Tibial nerve (tissue), 4 donors: ENCODE measurements at regions not wholly inside any gene's neighbourhood (a gene's known extent, or its start where the extent isn't known, plus 50 kb on each side); places are given as distances from the start of the nearest gene placed in this dataset.
"Not testable (repeated sequence)": the region's sequence is repeated elsewhere in the genome, so short reads cannot be mapped to it uniquely, and the experiment has no call there.

Source experiments
- DNase-seq, 2 donors: peaks; one replicate each; pipeline ENCODE4 v3.0.0-alpha.2; 2019; ENCODE audit warnings: low spot score in 2 of 2
- H3K27ac ChIP-seq, 4 donors: fragments of 200-600 bp; sonication (generic) in 3 of 4; one replicate each; pipeline ENCODE4 v1.5.1; 2017 to 2019; ENCODE audit warnings: mild to moderate bottlenecking in 1 of 4
- H3K27me3 ChIP-seq, 2 donors: fragments of 200-600 bp; sonication (generic) in 1 of 2; one replicate each; pipeline versions ENCODE4 v1.5.1 to v1.6.0; 2017 to 2019
- H3K36me3 ChIP-seq, 3 donors: fragments of 200-600 bp; sonication (generic); one replicate each; pipeline ENCODE4 v1.5.1; 2018 to 2019
- H3K4me1 ChIP-seq, 4 donors: fragments of 200-600 bp; sonication (generic) in 3 of 4; one replicate each; pipeline ENCODE4 v1.5.1; 2017 to 2019
- H3K4me3 ChIP-seq, 4 donors: fragments of 200-600 bp; sonication (generic) in 3 of 4; one replicate each; pipeline ENCODE4 v1.5.1; 2017 to 2019; ENCODE audit warnings: mild to moderate bottlenecking in 1 of 4, moderate library complexity in 1 of 4
- H3K9me3 ChIP-seq, 4 donors: fragments of 200-600 bp; sonication (generic) in 3 of 4; one replicate each; pipeline ENCODE4 v1.5.1; 2017 to 2019
- CTCF ChIP-seq, 5 experiments: fragments of 200-600 bp in 3 of 5; fragments of 450-650 bp in 2 of 5; sonication (generic) in 3 of 5; IDR thresholded peaks; one replicate each; pipeline ENCODE4 v1.5.1; 2016 to 2019; ENCODE audit warnings: antibody characterized with exemption in 5 of 5, mild to moderate bottlenecking in 3 of 5, moderate library complexity in 2 of 5
- EP300 ChIP-seq, 2 donors: sonication (generic); formaldehyde crosslinking; IDR thresholded peaks; one replicate each; pipeline ENCODE4 v1.6.1; 2017; ENCODE audit warnings: antibody characterized with exemption in 2 of 2, mild to moderate bottlenecking in 1 of 2
- POLR2A ChIP-seq, 2 donors: fragments of 450-650 bp; IDR thresholded peaks; one replicate each; pipeline ENCODE4 v1.6.1; 2017; ENCODE audit warnings: antibody characterized with exemption in 2 of 2, mild to moderate bottlenecking in 2 of 2, moderate library complexity in 2 of 2
- WGBS, 2 donors: methylation state at CpG; one replicate each; pipeline ENCODE4 v1.1.5; 2018; 5-methylcytosine and 5-hydroxymethylcytosine counted together

GRCh38 chr10:105559333-105560097 is 918.4 kb downstream of the SORCS3 start:
- TF ChIP-seq CTCF (IDR thresholded peaks at IDR 0.05) (no peak), POLR2A (IDR thresholded peaks at IDR 0.05) (no peak), EP300 (IDR thresholded peaks at IDR 0.05) (no peak)
- no peak overlapping the region for H3K27ac ChIP-seq
- WGBS, 2 donors: 76 to 81% methylated on average over 4 of the region's 4 CpGs
- H3K4me1 ChIP-seq: no peaks in the 10 kb centered on the region
- peaks cover 0 to 5% (median 0%) of the 10 kb centered on the region in 4 donors for H3K9me3 ChIP-seq
- no peaks in the 10 kb centered on the region for H3K27me3 ChIP-seq
- DNase-seq: no peak
- no peak overlapping the region for H3K4me3 ChIP-seq
- no peaks in the 10 kb centered on the region for H3K36me3 ChIP-seq

GRCh38 chr10:105550453-105550852 is 909.4 kb downstream of the SORCS3 start:
- H3K27me3 ChIP-seq, H3K9me3 ChIP-seq: not testable (repeated sequence)
- 80% methylated on average over 13 of the region's 13 CpGs for WGBS, 2 donors

GRCh38 chr10:105549731-105550130 is 908.6 kb downstream of the SORCS3 start:
- H3K4me1 ChIP-seq: no peaks in the 10 kb centered on the region
- H3K9me3 ChIP-seq: no peaks in the 10 kb centered on the region
- H3K4me3 ChIP-seq: no peak overlapping the region
- TF ChIP-seq EP300 (IDR thresholded peaks at IDR 0.05) (no peak), CTCF (IDR thresholded peaks at IDR 0.05) (no peak), POLR2A (IDR thresholded peaks at IDR 0.05) (no peak)
- no peaks in the 10 kb centered on the region for H3K27me3 ChIP-seq
- H3K36me3 ChIP-seq: no peaks in the 10 kb centered on the region
- 96 to 98% methylated on average over 1 of the region's 1 CpG for WGBS, 2 donors
- DNase-seq: no peak
- no peak overlapping the region for H3K27ac ChIP-seq

More at GRCh38 chr10:105550453-105550852, 909.4 kb downstream of the SORCS3 start:
- not testable (repeated sequence) for H3K36me3 ChIP-seq, H3K27ac ChIP-seq, H3K4me1 ChIP-seq, H3K4me3 ChIP-seq, DNase-seq

DNA sequence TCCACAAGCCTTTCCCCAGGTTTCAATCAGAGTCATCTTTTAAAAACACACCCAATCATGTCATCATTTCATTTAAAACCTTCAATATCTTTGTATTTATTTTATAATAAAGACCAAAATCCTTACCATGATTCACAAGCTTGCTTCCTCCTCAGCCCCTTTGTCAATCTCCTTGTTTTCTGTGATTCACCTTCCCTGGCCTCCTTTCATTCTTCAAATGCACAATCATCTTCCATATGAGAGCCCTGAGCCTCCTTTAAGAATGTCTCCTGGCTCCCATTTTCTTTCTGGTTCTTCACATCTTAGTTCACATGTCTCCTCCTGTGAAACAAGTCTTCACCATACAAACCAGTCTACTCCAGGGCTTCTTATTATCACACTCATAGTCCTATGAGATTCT is 904.0 kb downstream of the SORCS3 start:
- H3K27me3 ChIP-seq: no peaks in the 10 kb centered on the region
- no peak overlapping the region for H3K27ac ChIP-seq
- H3K4me1 ChIP-seq: no peaks in the 10 kb centered on the region
- no peak overlapping the region for H3K4me3 ChIP-seq
- no peak for DNase-seq
- no peak for TF ChIP-seq POLR2A (IDR thresholded peaks at IDR 0.05)
- no peaks in the 10 kb centered on the region for H3K9me3 ChIP-seq
- no peaks in the 10 kb centered on the region for H3K36me3 ChIP-seq

DNA sequence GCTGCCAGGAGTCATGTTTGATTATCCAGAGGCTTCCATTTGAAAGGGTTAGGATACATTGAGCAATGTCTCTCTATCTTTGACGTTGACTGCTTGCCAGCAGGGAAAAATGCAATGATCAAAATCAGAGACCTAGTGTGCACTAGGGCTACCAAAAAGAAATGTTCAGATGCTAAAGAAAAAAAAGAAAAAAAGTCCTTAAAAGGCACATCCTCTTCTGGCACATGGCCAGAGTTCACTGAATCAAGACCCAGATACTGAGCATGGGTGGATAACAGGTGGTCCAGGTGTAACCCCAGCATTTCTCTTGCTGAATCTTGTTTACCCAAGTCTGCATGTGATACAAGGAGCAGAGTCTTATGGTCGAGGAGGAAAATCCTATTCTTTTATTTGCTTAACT is 899.3 kb downstream of the SORCS3 start:
- TF ChIP-seq POLR2A (IDR thresholded peaks at IDR 0.05) (no peak), EP300 (IDR thresholded peaks at IDR 0.05) (no peak), CTCF (IDR thresholded peaks at IDR 0.05) (no peak)
- H3K36me3 ChIP-seq: no peaks in the 10 kb centered on the region
- H3K4me1 ChIP-seq: no peaks in the 10 kb centered on the region
- H3K4me3 ChIP-seq: no peak overlapping the region
- H3K27ac ChIP-seq: no peak overlapping the region
- no peak for DNase-seq
- WGBS, 2 donors: 53 to 57% methylated on average over 2 of the region's 2 CpGs
- no peaks in the 10 kb centered on the region for H3K27me3 ChIP-seq
- no peaks in the 10 kb centered on the region for H3K9me3 ChIP-seq

DNA sequence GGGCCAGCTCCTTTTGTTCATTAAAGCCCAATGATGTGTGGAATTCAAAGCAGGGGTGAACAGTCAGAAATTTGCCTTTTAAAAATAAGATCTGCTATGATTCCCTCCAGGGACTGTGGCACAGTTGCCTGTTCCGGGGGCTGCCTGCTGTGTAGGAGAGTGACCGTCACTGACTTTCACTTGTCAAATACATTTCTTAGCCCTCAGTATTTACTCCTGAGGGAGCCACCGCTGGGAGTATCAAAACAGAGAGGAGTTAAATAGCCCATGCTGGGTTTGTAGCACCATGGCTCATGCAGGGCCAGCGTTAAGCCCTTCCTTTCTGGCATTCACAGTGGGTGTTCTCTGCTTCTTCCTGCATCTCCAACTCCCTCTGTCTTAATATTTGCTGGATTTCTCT is 897.8 kb downstream of the SORCS3 start:
- no peaks in the 10 kb centered on the region for H3K36me3 ChIP-seq
- no peaks in the 10 kb centered on the region for H3K9me3 ChIP-seq
- no peaks in the 10 kb centered on the region for H3K4me1 ChIP-seq
- DNase-seq: no peak
- TF ChIP-seq EP300 (IDR thresholded peaks at IDR 0.05): no peak
- TF ChIP-seq POLR2A (IDR thresholded peaks at IDR 0.05): no peak
- no peak for TF ChIP-seq CTCF (IDR thresholded peaks at IDR 0.05)
- no peak overlapping the region for H3K4me3 ChIP-seq
- 23 to 35% methylated on average over 4 of the region's 4 CpGs for WGBS, 2 donors
- no peak overlapping the region for H3K27ac ChIP-seq
- no peaks in the 10 kb centered on the region for H3K27me3 ChIP-seq
